Caki2 (cell line): ENCODE measurements at regions not wholly inside any gene's neighbourhood (a gene's known extent, or its start where the extent isn't known, plus 50 kb on each side); places are given as distances from the start of the nearest gene placed in this dataset.

Experiments used
- DNase-seq: peaks from one replicate; pipeline ENCODE4 v3.0.0-alpha.2; 2015; ENCODE audit warnings: low read depth
- in situ Hi-C: cut with HindIII; loops from 2 replicates; pipeline ENCODE4 v1.10.0; 2016; ENCODE audit warnings: low sequenced_read_pairs, low pct_unique_long_range_greater_than_20kb, mixed read lengths

DNA sequence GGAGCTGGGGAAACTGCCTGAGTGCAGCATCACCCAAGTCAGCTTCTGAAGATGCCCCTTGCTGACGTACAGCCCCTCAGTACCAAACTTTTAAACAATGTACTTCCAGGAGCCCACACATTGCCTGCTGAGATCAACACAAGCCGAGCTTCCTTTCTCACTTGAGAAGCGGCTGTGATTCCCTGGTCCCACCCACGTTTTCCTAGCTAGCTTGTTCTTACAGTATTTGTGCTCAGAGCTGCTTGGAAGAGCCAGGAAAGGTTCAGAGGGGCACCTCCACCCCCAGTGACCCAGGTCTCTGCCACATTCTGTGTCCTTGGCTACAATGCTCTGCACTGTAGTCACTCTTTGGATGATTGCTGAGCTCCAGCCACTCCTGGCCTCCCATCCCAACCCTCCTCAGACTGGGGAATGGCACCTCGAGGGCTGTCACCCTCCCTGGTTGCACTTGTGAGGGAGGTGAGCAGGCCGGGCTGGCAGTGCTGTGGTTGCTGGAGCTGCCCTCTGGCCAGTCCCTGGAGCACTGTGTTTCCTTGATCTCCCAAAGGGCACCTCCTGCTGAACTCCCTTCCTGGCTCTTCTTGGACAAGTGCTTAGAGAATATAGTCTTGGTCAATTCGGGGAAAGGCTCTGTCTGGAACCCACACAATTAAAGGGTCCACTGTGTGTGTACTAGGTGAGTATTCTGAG, 355.1 kb downstream of the AJAP1 start:
- DNase-seq, result no peak
- in situ Hi-C loops, result no loop called here

- no peak for DNase-seq
These were observed 350.8 kb downstream of the AJAP1 start for GRCh38 chr1:5005171-5005570.

GRCh38 chr1:5002676-5003075, 348.3 kb downstream of the AJAP1 start:
- DNase-seq, result no peak
- in situ Hi-C loops, result no loop called here

More at GRCh38 chr1:5005171-5005570, 350.8 kb downstream of the AJAP1 start:
- in situ Hi-C loops, result no loop called here

GRCh38 chr1:5001466-5001865, 347.1 kb downstream of the AJAP1 start:
- peak; percentile 3 for DNase-seq
- in situ Hi-C loops, result no loop called here

- in situ Hi-C loops, result no loop called here
- DNase-seq, result no peak
These were observed 331.9 kb downstream of the AJAP1 start for GRCh38 chr1:4986306-4986705.

GRCh38 chr1:4984841-4985240, 330.4 kb downstream of the AJAP1 start:
- in situ Hi-C loops, result no loop called here

GRCh38 chr1:4980211-4980610, 325.8 kb downstream of the AJAP1 start:
- DNase-seq, result no peak
- in situ Hi-C loops, result no loop called here

More at GRCh38 chr1:4984841-4985240, 330.4 kb downstream of the AJAP1 start:
- no peak for DNase-seq

DNA sequence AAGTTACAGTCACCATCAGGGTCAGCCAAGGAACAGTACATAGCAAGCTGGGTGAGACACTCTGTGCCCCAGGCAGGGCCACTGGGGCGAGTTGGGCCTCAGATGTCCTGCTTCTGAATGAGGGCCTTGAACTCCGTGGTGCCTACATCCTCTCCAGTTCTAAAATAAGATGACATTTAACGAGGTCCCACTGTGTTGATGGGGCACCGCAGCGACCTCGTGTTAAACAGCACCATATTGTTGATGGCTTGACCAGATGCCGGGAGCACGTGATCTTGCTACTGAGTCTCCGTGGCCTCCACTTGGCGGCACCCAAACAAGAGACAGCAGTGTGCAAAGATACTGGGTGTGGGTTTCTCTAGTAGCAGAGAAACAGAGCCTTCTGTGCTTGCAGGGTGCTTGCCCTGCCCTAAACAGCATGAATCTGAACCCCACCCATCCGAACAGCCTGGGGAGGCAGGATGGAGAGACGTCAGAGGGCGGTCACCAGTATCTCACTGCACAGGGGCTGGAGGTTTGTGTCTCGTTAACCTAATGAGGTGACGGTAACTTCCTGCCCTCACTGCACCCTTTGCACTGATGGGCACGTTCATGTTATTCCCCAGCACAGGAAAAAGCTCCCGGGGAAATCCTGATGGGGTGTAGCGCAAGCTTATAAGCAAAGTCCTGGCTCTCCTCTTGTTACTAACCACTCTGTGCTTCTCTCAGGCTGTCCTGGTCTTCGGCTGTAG, 324.4 kb downstream of the AJAP1 start:
- no peak for DNase-seq
- in situ Hi-C loops, result no loop called here

- DNase-seq, result no peak
- in situ Hi-C loops, result no loop called here
These were observed 323.3 kb downstream of the AJAP1 start for GRCh38 chr1:4977701-4978100.

GRCh38 chr1:4976859-4977440, 322.5 kb downstream of the AJAP1 start:
- no peak for DNase-seq
- in situ Hi-C loops, result no loop called here

- no peak for DNase-seq
- in situ Hi-C loops, result no loop called here
These were observed 321.4 kb downstream of the AJAP1 start for GRCh38 chr1:4975856-4976255.

- no peak for DNase-seq
- in situ Hi-C loops, result no loop called here
These were observed 320.7 kb downstream of the AJAP1 start for GRCh38 chr1:4974981-4975685.

GRCh38 chr1:4973341-4973740, 318.9 kb downstream of the AJAP1 start:
- in situ Hi-C loops, result no loop called here
- DNase-seq, result no peak

GRCh38 chr1:4972761-4973320, 318.4 kb downstream of the AJAP1 start:
- no peak for DNase-seq

DNA sequence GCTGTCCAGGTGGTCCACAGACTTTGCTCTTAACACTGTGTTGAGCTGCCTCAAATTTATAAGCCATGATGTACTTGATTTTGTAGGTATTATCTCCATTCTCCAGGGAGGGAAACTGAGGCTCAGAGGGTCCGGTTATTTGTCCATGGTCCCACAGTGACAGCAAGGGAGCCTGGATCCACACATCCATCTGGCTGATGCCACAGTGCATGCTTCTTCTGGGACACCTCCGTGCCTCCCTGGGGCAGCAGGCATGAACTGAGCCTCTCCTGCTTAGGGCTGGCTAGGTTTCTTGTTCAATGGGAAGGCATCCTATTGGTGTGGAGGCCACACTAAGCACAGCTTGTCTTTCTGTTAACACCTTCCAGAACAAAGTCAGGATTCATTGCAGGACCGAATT, 317.3 kb downstream of the AJAP1 start:
- in situ Hi-C loops, result no loop called here
- no peak for DNase-seq

More at GRCh38 chr1:4972761-4973320, 318.4 kb downstream of the AJAP1 start:
- in situ Hi-C loops, result no loop called here

GRCh38 chr1:4970532-4970931, 316.1 kb downstream of the AJAP1 start:
- DNase-seq, result no peak
- in situ Hi-C loops, result no loop called here

- DNase-seq, result no peak
- in situ Hi-C loops, result no loop called here
These were observed 315.2 kb downstream of the AJAP1 start for GRCh38 chr1:4969556-4970129.

GRCh38 chr1:4965346-4966075, 311.1 kb downstream of the AJAP1 start:
- DNase-seq, result no peak
- in situ Hi-C loops, result no loop called here
